ENCODE measurements at regions not wholly inside any gene's neighbourhood (a gene's known extent, or its start where the extent isn't known, plus 50 kb on each side); places are given as distances from the start of the nearest gene placed in this dataset.

DNA sequence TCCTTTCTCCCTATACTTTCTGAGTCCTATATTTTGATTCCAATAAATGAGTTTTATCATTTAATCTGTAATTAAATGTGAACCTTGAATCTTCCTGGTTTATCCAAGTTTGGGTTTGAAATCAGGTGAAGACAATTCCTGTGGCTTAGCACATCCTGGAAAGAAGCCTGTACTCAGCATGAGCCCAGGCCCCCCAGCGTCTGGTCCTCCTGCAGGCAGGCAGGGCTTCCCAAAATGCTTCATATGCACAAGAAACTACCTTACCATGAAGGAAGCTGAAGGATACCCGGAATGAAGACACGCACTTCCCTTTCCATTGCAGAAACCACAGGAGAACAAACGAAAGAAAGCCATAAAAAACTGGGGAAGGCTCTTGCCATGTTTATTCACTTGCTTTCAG, 157.4 kb upstream of the PDE10A start:
- no peak for DNase-seq (ENCODE audit: low read depth)
- H3K4me3 ChIP-seq (replicated peaks; ENCODE audit: low read depth, low read length): no peak overlapping the region
- TF ChIP-seq, protein P1, sequence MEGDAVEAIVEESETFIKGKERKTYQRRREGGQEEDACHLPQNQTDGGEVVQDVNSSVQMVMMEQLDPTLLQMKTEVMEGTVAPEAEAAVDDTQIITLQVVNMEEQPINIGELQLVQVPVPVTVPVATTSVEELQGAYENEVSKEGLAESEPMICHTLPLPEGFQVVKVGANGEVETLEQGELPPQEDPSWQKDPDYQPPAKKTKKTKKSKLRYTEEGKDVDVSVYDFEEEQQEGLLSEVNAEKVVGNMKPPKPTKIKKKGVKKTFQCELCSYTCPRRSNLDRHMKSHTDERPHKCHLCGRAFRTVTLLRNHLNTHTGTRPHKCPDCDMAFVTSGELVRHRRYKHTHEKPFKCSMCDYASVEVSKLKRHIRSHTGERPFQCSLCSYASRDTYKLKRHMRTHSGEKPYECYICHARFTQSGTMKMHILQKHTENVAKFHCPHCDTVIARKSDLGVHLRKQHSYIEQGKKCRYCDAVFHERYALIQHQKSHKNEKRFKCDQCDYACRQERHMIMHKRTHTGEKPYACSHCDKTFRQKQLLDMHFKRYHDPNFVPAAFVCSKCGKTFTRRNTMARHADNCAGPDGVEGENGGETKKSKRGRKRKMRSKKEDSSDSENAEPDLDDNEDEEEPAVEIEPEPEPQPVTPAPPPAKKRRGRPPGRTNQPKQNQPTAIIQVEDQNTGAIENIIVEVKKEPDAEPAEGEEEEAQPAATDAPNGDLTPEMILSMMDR (IDR thresholded peaks at IDR 0.05; ENCODE audit: low read length, missing control alignments): no peak

DNA sequence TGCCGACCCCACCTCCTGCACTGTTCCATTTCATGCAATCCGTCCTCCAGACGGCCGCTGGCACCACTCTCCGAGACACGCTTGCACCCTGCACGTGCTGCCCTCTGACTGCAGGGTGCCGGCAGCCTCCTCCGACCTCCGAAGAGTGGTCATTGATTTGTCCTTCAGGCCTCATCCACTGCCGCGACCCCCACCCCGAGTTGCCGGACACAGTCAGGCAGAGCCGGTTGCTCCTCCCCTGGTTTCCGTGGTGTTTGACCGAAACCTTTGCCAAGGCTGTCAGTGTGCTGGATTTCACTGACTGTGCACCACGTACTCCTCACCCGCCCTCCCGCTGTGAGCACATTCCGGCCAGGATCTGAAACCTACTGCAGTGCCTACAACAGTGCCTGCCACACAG, 156.4 kb upstream of the PDE10A start:
- H3K4me3 ChIP-seq (replicated peaks; ENCODE audit: low read depth, low read length): no peak overlapping the region
- TF ChIP-seq, protein P1 (IDR thresholded peaks at IDR 0.05; ENCODE audit: low read length, missing control alignments): no peak
- peak; percentile 16 for DNase-seq (ENCODE audit: low read depth)

DNA sequence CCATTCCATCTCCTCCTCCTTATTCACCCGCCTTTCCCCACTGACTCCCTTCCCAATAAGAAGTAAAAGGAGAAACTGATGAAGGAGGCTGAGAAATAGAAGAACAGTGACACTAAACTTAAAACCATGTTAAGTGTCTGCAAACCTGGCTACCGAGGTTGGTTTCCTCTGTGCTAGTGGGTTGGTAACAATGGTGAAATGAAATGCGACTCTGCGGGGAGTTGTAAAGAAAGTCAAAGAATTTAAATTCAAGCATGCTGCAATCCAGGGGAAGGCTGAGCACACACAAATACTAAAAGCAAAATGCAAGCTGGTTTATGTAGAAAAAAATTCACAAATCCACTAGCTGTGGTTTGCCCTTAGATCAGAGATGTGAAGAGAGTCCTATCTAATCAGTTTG, 155.2 kb upstream of the PDE10A start:
- TF ChIP-seq, protein P1 (IDR thresholded peaks at IDR 0.05; ENCODE audit: low read length, missing control alignments): no peak
- H3K4me3 ChIP-seq (replicated peaks; ENCODE audit: low read depth, low read length): no peak overlapping the region
- no peak for DNase-seq (ENCODE audit: low read depth)

DNA sequence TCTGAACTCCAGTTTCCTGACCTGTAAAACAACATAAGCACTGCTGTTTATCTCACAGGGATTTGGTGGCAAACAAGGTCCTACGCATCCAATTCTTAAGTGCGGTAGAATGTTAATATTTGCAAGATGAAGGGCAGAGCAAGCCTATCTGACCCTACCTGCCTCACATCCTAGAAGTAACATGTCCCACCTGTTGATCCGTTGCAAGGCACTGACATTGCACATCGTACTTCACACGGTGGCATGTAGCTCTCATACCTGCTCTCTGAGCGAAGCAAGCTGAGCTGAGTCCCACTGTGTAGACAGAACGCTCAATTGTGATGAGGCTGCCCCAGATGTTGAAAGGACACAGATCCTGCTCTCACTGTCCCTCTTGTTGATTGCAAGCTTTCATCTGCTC, 154.7 kb upstream of the PDE10A start:
- H3K4me3 ChIP-seq (replicated peaks; ENCODE audit: low read depth, low read length): no peak overlapping the region
- DNase-seq (ENCODE audit: low read depth): no peak
- TF ChIP-seq, protein P1 (IDR thresholded peaks at IDR 0.05; ENCODE audit: low read length, missing control alignments): no peak

- no peak overlapping the region for H3K4me3 ChIP-seq (replicated peaks; ENCODE audit: low read depth, low read length)
- TF ChIP-seq, protein P1 (IDR thresholded peaks at IDR 0.05; ENCODE audit: low read length, missing control alignments): no peak
- no peak for DNase-seq (ENCODE audit: low read depth)
These were observed 154.1 kb upstream of the PDE10A start for GRCh38 chr6:165817148-165817547.

- TF ChIP-seq, protein P1 (IDR thresholded peaks at IDR 0.05; ENCODE audit: low read length, missing control alignments): no peak
- H3K4me3 ChIP-seq (replicated peaks; ENCODE audit: low read depth, low read length): no peak overlapping the region
- DNase-seq (ENCODE audit: low read depth): no peak
These were observed 151.6 kb upstream of the PDE10A start for GRCh38 chr6:165814679-165815078.

GRCh38 chr6:165811512-165811911, 148.5 kb upstream of the PDE10A start:
- TF ChIP-seq, protein P1 (IDR thresholded peaks at IDR 0.05; ENCODE audit: low read length, missing control alignments): no peak
- no peak overlapping the region for H3K4me3 ChIP-seq (replicated peaks; ENCODE audit: low read depth, low read length)
- DNase-seq (ENCODE audit: low read depth): no peak
